A673 (cell line): ENCODE measurements at regions not wholly inside any gene's neighbourhood (a gene's known extent, or its start where the extent isn't known, plus 50 kb on each side); places are given as distances from the start of the nearest gene placed in this dataset.

Experiments
- CTCF ChIP-seq: fragments of 300-800, 200-600 bp; sonication (generic); conservative IDR thresholded peaks from 2 replicates; pipeline ENCODE4 v1.5.1; 2017; ENCODE audit warnings: low read depth, mild to moderate bottlenecking, antibody characterized with exemption, low read length, moderate library complexity, mixed read lengths
- EZH2 ChIP-seq: fragments of 200-600 bp; sonication (generic); IDR thresholded peaks from 2 replicates; pipeline ENCODE4 v1.6.1; 2017; ENCODE audit warnings: borderline replicate concordance, low read depth, mild to moderate bottlenecking, mixed read lengths, antibody characterized with exemption, low read length; ENCODE audit not compliant: poor library complexity, severe bottlenecking

- TF ChIP-seq CTCF (no peak), EZH2 (no peak)
Measured at GRCh38 chr9:100759215-100759614, 181.3 kb downstream of the CAVIN4 start.
